Endothelial cell of umbilical vein (primary cell): ENCODE measurements at regions not wholly inside any gene's neighbourhood (a gene's known extent, or its start where the extent isn't known, plus 50 kb on each side); places are given as distances from the start of the nearest gene placed in this dataset.

Experiments used
- BruUV-seq: library from RNA; stranded (reverse); fragments of 400-500 nt; replicated peaks from 2 replicates; lab custom pipeline; 2021; lab: Mats Ljungman, UMichigan
- CTCF ChIA-PET: fragments of 300-600, 350-600 bp; sonication (Branson Sonifier 250); formaldehyde crosslinking; loops from one replicate; lab custom pipeline; 2021; ENCODE audit warnings: antibody characterized with exemption, inconsistent platforms; lab: Charles Lee
- POLR2A ChIA-PET: fragments of 300-600, 350-600 bp; sonication (Branson Sonifier 250); formaldehyde crosslinking; loops from one replicate; lab custom pipeline; 2021; ENCODE audit warnings: antibody characterized with exemption, inconsistent platforms; lab: Charles Lee
- DNase-seq: peaks from one replicate; pipeline ENCODE4 v3.0.0-alpha.2; 2011; ENCODE audit warnings: low read depth, low spot score
- FAIRE-seq: peaks from 2 replicates; lab custom pipeline; 2011; peaks lifted over from hg19 to GRCh38; lab: Jason Lieb, UNC
- H2AFZ ChIP-seq: 2 replicates; pipeline ENCODE4 v1.6.0; 2012; ENCODE audit warnings: low read depth, low read length, control low read depth, inconsistent platforms
- H3K27ac ChIP-seq: 2 replicates; pipeline ENCODE4 v1.5.1; 2011; ENCODE audit warnings: low read depth, mild to moderate bottlenecking, control low read depth, low read length, moderate library complexity; ENCODE audit not compliant: insufficient read depth
- H3K27me3 ChIP-seq, 2 experiments: 2 replicates each; pipeline versions ENCODE4 v1.6.0 to v1.6.1; 2011; ENCODE audit warnings: low read length in 2 of 2, mixed read lengths in 1 of 2; ENCODE audit not compliant: control insufficient read depth in 2 of 2, insufficient read depth in 2 of 2
- H3K36me3 ChIP-seq, 2 experiments: 2 replicates in 1 of 2; 3 replicates in 1 of 2; pipeline ENCODE4 v1.5.1; 2011; ENCODE audit warnings: low read length in 2 of 2, mild to moderate bottlenecking in 1 of 2, moderate library complexity in 1 of 2; ENCODE audit not compliant: control insufficient read depth in 2 of 2, insufficient read depth in 2 of 2; ENCODE audit errors: extremely low read depth in 1 of 2
- H3K4me1 ChIP-seq: 3 replicates; pipeline ENCODE4 v1.5.1; 2011; ENCODE audit warnings: mild to moderate bottlenecking, low read length; ENCODE audit not compliant: control insufficient read depth, insufficient read depth; ENCODE audit errors: extremely low read depth
- H3K4me2 ChIP-seq: 2 replicates; pipeline ENCODE4 v1.6.1; 2011; ENCODE audit warnings: low read length, control low read depth, mixed read lengths; ENCODE audit not compliant: insufficient read depth
- H3K4me3 ChIP-seq, 3 experiments: fragments of 200-600 bp in 1 of 3; sonication (generic), shearing (Covaris generic) in 1 of 3; replicated peaks in 1 of 3; 2 replicates each; pipeline ENCODE4 v1.5.1; 2011 to 2016; ENCODE audit warnings: control low read depth in 3 of 3, low read length in 3 of 3, mild to moderate bottlenecking in 2 of 3, inconsistent platforms in 1 of 3, low read depth in 1 of 3, moderate library complexity in 1 of 3; ENCODE audit not compliant: insufficient read depth in 1 of 3
- H3K79me2 ChIP-seq: 2 replicates; pipeline ENCODE4 v1.6.0; 2012; ENCODE audit warnings: low read length, inconsistent platforms; ENCODE audit not compliant: control insufficient read depth, insufficient read depth
- H3K9ac ChIP-seq: replicated peaks from 2 replicates; pipeline ENCODE3; 2011; ENCODE audit warnings: low read length, control low read depth; ENCODE audit not compliant: insufficient read depth; ENCODE audit errors: extremely low read depth
- H3K9me1 ChIP-seq: replicated peaks from 3 replicates; pipeline ENCODE4 v1.6.0; 2011; ENCODE audit warnings: mild to moderate bottlenecking, low read length; ENCODE audit not compliant: control insufficient read depth, insufficient read depth; ENCODE audit errors: extremely low read depth
- H3K9me3 ChIP-seq: replicated peaks from 2 replicates; pipeline ENCODE4 v1.5.1; 2012; ENCODE audit warnings: low read length, inconsistent platforms; ENCODE audit not compliant: control insufficient read depth, insufficient read depth
- H4K20me1 ChIP-seq: replicated peaks from 2 replicates; pipeline ENCODE3; 2011; ENCODE audit warnings: mild to moderate bottlenecking, low read length; ENCODE audit not compliant: control insufficient read depth, insufficient read depth; ENCODE audit errors: extremely low read depth
- CTCF ChIP-seq, 2 donors: IDR thresholded peaks; 1 replicate in 1 of 2; 2 replicates in 1 of 2; pipeline ENCODE4 v1.5.1; 2011; ENCODE audit warnings: low read length in 2 of 2, mild to moderate bottlenecking in 2 of 2, moderate library complexity in 2 of 2, control low read depth in 1 of 2, inconsistent platforms in 1 of 2, low read depth in 1 of 2; ENCODE audit not compliant: insufficient read depth in 1 of 2; ENCODE audit errors: extremely low read depth in 1 of 2
- EZH2 ChIP-seq: IDR thresholded peaks from 2 replicates; pipeline ENCODE4 v1.6.1; 2012; ENCODE audit warnings: borderline replicate concordance, low read depth, mild to moderate bottlenecking, moderate library complexity, low read length, inconsistent platforms; ENCODE audit not compliant: severe bottlenecking
- FOS ChIP-seq: IDR thresholded peaks from 2 replicates; pipeline ENCODE4 v1.6.1; 2011; ENCODE audit warnings: mild to moderate bottlenecking, low read length, moderate library complexity, borderline replicate concordance; ENCODE audit not compliant: insufficient read depth
- GATA2 ChIP-seq: IDR thresholded peaks from 2 replicates; pipeline ENCODE4 v1.7.0; 2011; ENCODE audit warnings: low read depth, mild to moderate bottlenecking, moderate library complexity, mixed read lengths, low read length; ENCODE audit not compliant: insufficient read length, insufficient read depth
- JUN ChIP-seq: IDR thresholded peaks from 2 replicates; pipeline ENCODE4 v1.6.1; 2011; ENCODE audit warnings: borderline replicate concordance, low read depth; ENCODE audit not compliant: insufficient read length, insufficient read depth
- MAX ChIP-seq: IDR thresholded peaks from 2 replicates; pipeline ENCODE4 v1.6.1; 2011; ENCODE audit not compliant: insufficient read depth, insufficient read length
- MYC ChIP-seq: IDR thresholded peaks from one replicate; pipeline ENCODE4 v1.6.1; 2011; ENCODE audit warnings: mild to moderate bottlenecking, low read depth, low read length
- POLR2A ChIP-seq: IDR thresholded peaks from 2 replicates; pipeline ENCODE4 v1.6.1; 2012; ENCODE audit warnings: low read depth, mild to moderate bottlenecking, control low read depth, low read length
- POLR2AphosphoS5 ChIP-seq: IDR thresholded peaks from 2 replicates; pipeline ENCODE4 v1.6.1; 2012; ENCODE audit warnings: low read depth, mild to moderate bottlenecking, control low read depth, low read length, moderate library complexity; ENCODE audit not compliant: insufficient read depth
- dilution Hi-C: fragments of 300-500 bp; cut with MboI; formaldehyde crosslinking; loops from one replicate; pipeline ENCODE4 v1.15.0; 2019; ENCODE audit warnings: low sequenced_read_pairs; ENCODE audit not compliant: extremely low pct_ligation_motif_present
- intact Hi-C: fragments of 100-400 bp; cut with micrococcal nuclease; formaldehyde crosslinking; loops from one replicate; pipeline ENCODE4 v1.10.0; 2022

GRCh38 chr16:58883131-58883530 lies 149.0 kb upstream of the GOT2 start:
- H3K9me3 ChIP-seq, result no peaks in the 10 kb centered on the region
- H3K4me2 ChIP-seq, result no peak overlapping the region
- H3K9me1 ChIP-seq, result no peaks in the 10 kb centered on the region
- CTCF ChIA-PET, result no interaction called here
- no peaks in the 10 kb centered on the region for H3K36me3 ChIP-seq
- BruUV-seq, result no TSS peak
- dilution Hi-C loops, result no loop called here
- FAIRE-seq (no peak), DNase-seq (no peak)
- TF ChIP-seq JUN (no peak), FOS (no peak), MAX (no peak), GATA2 (no peak), EZH2 (no peak), POLR2A (no peak), POLR2AphosphoS5 (no peak), MYC (no peak), CTCF (IDR thresholded peaks at IDR 0.05; ENCODE audit: extremely low read depth in 1 of 2, insufficient read depth in 1 of 2, low read depth in 1 of 2, low read length in 2 of 2) (no peak)
- no peaks in the 10 kb centered on the region for H3K27me3 ChIP-seq
- POLR2A ChIA-PET, result no interaction called here
- no peaks in the 10 kb centered on the region for H3K79me2 ChIP-seq
- no peaks in the 10 kb centered on the region for H4K20me1 ChIP-seq
- intact Hi-C loops, result no loop called here
- H3K4me3 ChIP-seq, result no peak overlapping the region
- H2AFZ ChIP-seq, result no peak overlapping the region
- H3K27ac ChIP-seq, result no peak overlapping the region
- no peak overlapping the region for H3K9ac ChIP-seq
- H3K4me1 ChIP-seq, result no peaks in the 10 kb centered on the region
